ENCODE measurements at regions not wholly inside any gene's neighbourhood (a gene's known extent, or its start where the extent isn't known, plus 50 kb on each side); places are given as distances from the start of the nearest gene placed in this dataset.

GRCh38 chr1:213560226-213560625, 427.5 kb upstream of the PROX1 start:
- Histone ChIP-seq H3K27ac (no peak overlapping the region), H3K36me3 (no peaks in the 10 kb centered on the region), H3K4me3 (no peak overlapping the region), H3K4me1 (no peaks in the 10 kb centered on the region), H3K27me3 (no peaks in the 10 kb centered on the region), H3K9me3 (no peaks in the 10 kb centered on the region)
- in situ Hi-C loops (cut with MboI; ENCODE audit: low sequenced_read_pairs in 4 of 4) = no loop called here
- no peak for DNase-seq
- no peak for ATAC-seq
- TF ChIP-seq CTCF (IDR thresholded peaks at IDR 0.05 in 4 of 5, conservative IDR thresholded peaks at IDR 0.05 in 1 of 5) (no peak), POLR2A (IDR thresholded peaks at IDR 0.05) (no peak)
- intact Hi-C loops (cut with DNase I; ENCODE audit: low total_unique reads) = no loop called here

- in situ Hi-C loops (cut with MboI; ENCODE audit: low sequenced_read_pairs in 4 of 4) = no loop called here
- no peak for ATAC-seq
Measured at GRCh38 chr1:213561870-213562269, 425.9 kb upstream of the PROX1 start.

GRCh38 chr1:213564215-213564659, 423.5 kb upstream of the PROX1 start:
- Histone ChIP-seq H3K27me3 (no peaks in the 10 kb centered on the region), H3K9me3 (no peaks in the 10 kb centered on the region), H3K4me1 (no peaks in the 10 kb centered on the region), H3K27ac (no peak overlapping the region), H3K36me3 (no peaks in the 10 kb centered on the region), H3K4me3 (no peak overlapping the region)
- ATAC-seq = no peak
- no peak for DNase-seq
- intact Hi-C loops (cut with DNase I; ENCODE audit: low total_unique reads) (loop anchor here (1.0 kb wide), 1 partner anchor 559 kb away; no protein-coding TSS in a partner anchor), in situ Hi-C loops (cut with MboI; ENCODE audit: low sequenced_read_pairs in 4 of 4) (no loop called here)
- TF ChIP-seq POLR2A (IDR thresholded peaks at IDR 0.05) (no peak), CTCF (IDR thresholded peaks at IDR 0.05 in 4 of 5, conservative IDR thresholded peaks at IDR 0.05 in 1 of 5) (no peak)

More at GRCh38 chr1:213561870-213562269, 425.9 kb upstream of the PROX1 start:
- no peak for DNase-seq
- H3K9me3 ChIP-seq = no peaks in the 10 kb centered on the region
- no peak overlapping the region for H3K27ac ChIP-seq
- H3K4me3 ChIP-seq = no peak overlapping the region
- H3K36me3 ChIP-seq = no peaks in the 10 kb centered on the region
- intact Hi-C loops (cut with DNase I; ENCODE audit: low total_unique reads) = no loop called here
- no peaks in the 10 kb centered on the region for H3K4me1 ChIP-seq
- no peaks in the 10 kb centered on the region for H3K27me3 ChIP-seq
- TF ChIP-seq POLR2A (IDR thresholded peaks at IDR 0.05) = no peak
- TF ChIP-seq CTCF (IDR thresholded peaks at IDR 0.05 in 4 of 5, conservative IDR thresholded peaks at IDR 0.05 in 1 of 5) = no peak

- H3K27me3 ChIP-seq = no peaks in the 10 kb centered on the region
- in situ Hi-C loops (cut with MboI; ENCODE audit: low sequenced_read_pairs in 4 of 4) = no loop called here
- H3K4me3 ChIP-seq = no peak overlapping the region
- no peaks in the 10 kb centered on the region for H3K36me3 ChIP-seq
- H3K9me3 ChIP-seq = no peaks in the 10 kb centered on the region
- ATAC-seq = no peak
- TF ChIP-seq CTCF (IDR thresholded peaks at IDR 0.05 in 4 of 5, conservative IDR thresholded peaks at IDR 0.05 in 1 of 5) (no peak), POLR2A (IDR thresholded peaks at IDR 0.05) (no peak)
- no peaks in the 10 kb centered on the region for H3K4me1 ChIP-seq
- intact Hi-C loops (cut with DNase I; ENCODE audit: low total_unique reads) = no loop called here
- H3K27ac ChIP-seq = no peak overlapping the region
- DNase-seq = no peak
Measured at GRCh38 chr1:213568929-213569815, 418.6 kb upstream of the PROX1 start.
